IPS-18a (cell line): ENCODE measurements at regions not wholly inside any gene's neighbourhood (a gene's known extent, or its start where the extent isn't known, plus 50 kb on each side); places are given as distances from the start of the nearest gene placed in this dataset.

Experiments used
- H3K27ac ChIP-seq: one replicate; pipeline ENCODE4 v1.5.1; 2013; ENCODE audit warnings: low read length
- H3K27me3 ChIP-seq: one replicate; pipeline ENCODE4 v1.6.1; 2013; ENCODE audit warnings: mild to moderate bottlenecking, low read length; ENCODE audit not compliant: control insufficient read depth, insufficient read depth
- H3K36me3 ChIP-seq: one replicate; pipeline ENCODE4 v1.6.1; 2013; ENCODE audit warnings: low read depth, low read length; ENCODE audit not compliant: control insufficient read depth
- H3K4me1 ChIP-seq: one replicate; pipeline ENCODE4 v1.6.1; 2013; ENCODE audit warnings: low read depth, low read length; ENCODE audit not compliant: control insufficient read depth
- H3K4me3 ChIP-seq: one replicate; pipeline ENCODE4 v1.5.1; 2013; ENCODE audit warnings: low read length
- H3K9ac ChIP-seq: one replicate; pipeline ENCODE4 v1.6.1; 2013; ENCODE audit warnings: mild to moderate bottlenecking, low read length, moderate library complexity
- H3K9me3 ChIP-seq: one replicate; pipeline ENCODE4 v1.6.1; 2013; ENCODE audit warnings: low read depth, low read length; ENCODE audit not compliant: control insufficient read depth

DNA sequence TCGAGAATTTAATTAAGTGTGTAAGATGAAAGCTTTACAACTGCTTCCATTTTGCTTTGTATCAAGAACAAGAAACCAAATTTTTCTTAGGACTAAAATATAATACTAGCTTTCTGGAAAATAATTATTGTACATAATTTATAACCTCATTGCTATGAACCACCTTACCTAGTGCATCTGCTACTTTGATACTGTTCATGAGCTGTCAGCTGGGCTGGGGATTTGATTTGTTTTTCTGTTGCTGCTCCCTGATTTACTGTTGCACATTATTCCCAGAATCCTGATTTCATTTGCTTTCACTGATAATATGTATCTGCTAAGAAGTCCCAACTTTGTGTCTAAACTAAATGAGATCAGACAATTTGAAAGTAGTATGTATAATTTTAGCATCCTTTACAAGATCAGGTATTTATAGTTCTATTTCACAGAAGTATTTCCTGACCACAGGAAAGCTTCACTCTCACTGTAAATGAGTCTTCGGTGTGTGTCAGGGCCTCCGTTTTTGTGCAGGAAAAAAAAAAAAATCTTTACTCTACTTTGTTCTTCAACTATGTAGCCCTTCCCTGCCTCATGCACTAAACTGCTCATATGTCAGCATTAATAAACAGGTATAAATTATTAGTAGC is 105.6 kb upstream of the CCDC150 start:
- Histone ChIP-seq H3K4me3 (no peak overlapping the region), H3K4me1 (no peaks in the 10 kb centered on the region), H3K27ac (no peak overlapping the region), H3K36me3 (no peaks in the 10 kb centered on the region), H3K9me3 (no peaks in the 10 kb centered on the region), H3K27me3 (no peaks in the 10 kb centered on the region), H3K9ac (no peak overlapping the region)

DNA sequence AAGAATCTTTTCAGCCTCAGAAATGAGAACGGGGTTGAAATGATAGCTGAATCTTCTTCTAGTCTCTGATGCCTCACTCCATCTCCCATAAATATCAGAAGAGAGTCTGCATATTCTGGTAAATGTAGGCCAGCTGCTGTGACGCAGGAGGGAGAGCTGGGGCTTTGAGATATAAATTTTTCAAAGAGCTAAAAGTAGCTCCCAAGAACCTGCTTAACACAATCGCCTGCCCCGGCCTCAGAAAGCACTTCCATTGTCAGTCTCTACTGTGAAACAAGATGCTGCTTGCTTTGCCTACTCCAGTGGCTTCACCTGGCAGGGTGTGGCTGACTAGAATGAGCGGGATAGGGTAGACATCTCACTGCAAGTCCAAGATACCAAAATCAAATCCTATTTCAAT is 105.0 kb upstream of the CCDC150 start:
- H3K4me3 ChIP-seq, result no peak overlapping the region
- H3K27ac ChIP-seq, result no peak overlapping the region
- no peak overlapping the region for H3K9ac ChIP-seq
- H3K27me3 ChIP-seq, result no peaks in the 10 kb centered on the region
- no peaks in the 10 kb centered on the region for H3K36me3 ChIP-seq
- no peaks in the 10 kb centered on the region for H3K9me3 ChIP-seq
- no peaks in the 10 kb centered on the region for H3K4me1 ChIP-seq

DNA sequence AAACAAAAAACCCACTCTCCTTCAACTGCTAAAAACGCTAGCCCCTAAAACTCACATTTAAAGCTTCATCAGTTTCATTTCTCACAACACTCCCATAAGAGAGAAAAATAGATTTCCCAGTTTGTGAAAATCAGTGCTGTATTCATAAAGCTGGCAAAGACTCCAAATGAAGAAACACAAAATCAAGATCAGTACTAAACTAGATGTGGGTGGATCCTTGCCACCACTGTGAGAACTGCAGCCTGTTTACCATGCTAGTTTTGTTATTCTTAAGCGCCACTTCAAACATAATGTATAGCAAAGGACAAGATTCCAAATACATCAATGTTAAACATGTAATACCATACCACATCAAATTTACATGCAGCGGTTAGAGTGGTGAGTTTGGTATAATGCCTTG is 104.5 kb upstream of the CCDC150 start:
- H3K4me1 ChIP-seq, result no peaks in the 10 kb centered on the region
- no peaks in the 10 kb centered on the region for H3K36me3 ChIP-seq
- no peak overlapping the region for H3K4me3 ChIP-seq
- no peak overlapping the region for H3K9ac ChIP-seq
- no peaks in the 10 kb centered on the region for H3K27me3 ChIP-seq
- no peak overlapping the region for H3K27ac ChIP-seq
- H3K9me3 ChIP-seq, result no peaks in the 10 kb centered on the region

DNA sequence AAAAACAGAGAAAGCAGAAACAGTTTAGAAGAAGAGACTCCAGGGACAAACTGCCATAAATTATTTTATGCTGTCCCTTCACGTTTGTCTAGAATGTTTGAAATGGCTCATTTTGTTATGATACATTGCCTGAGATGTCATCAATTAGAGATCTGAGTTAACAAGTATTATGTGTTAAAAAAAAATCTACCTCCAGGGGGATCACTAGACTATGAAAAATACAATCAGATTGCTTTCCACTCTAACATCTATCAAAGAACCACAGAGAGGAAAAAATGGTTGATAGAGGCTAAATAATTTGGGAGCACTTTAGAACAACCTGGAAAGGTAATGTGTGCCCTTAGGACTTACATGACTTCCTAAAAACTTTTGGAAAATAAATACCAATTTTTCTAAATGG is 103.8 kb upstream of the CCDC150 start:
- H3K9me3 ChIP-seq, result no peaks in the 10 kb centered on the region

DNA sequence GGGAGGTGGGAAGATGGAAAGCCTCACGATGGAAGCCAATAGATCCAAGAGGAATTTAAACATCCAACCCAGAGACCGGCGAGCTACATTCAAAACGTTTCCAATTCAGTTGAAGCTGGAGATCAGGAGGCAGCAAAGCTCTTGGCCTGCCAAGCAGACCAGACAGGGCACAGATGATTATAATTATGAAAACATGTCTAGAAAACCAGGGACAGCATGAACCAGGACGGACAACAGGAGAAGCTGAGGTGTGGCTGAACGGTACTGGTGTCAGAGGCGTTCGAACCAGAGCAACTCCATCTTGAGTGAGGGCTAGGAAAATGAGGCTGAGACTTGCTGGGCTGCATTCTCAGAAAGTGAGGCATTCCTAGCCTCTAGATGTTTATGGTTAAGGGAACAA is 102.2 kb upstream of the CCDC150 start:
- H3K9me3 ChIP-seq, result no peaks in the 10 kb centered on the region
- no peaks in the 10 kb centered on the region for H3K27me3 ChIP-seq
- no peak overlapping the region for H3K9ac ChIP-seq
- H3K4me3 ChIP-seq, result no peak overlapping the region
- H3K27ac ChIP-seq, result no peak overlapping the region
- H3K36me3 ChIP-seq, result no peaks in the 10 kb centered on the region
- H3K4me1 ChIP-seq, result no peaks in the 10 kb centered on the region

More for the DNA sequence above, 103.8 kb upstream of the CCDC150 start:
- no peaks in the 10 kb centered on the region for H3K27me3 ChIP-seq
- no peak overlapping the region for H3K27ac ChIP-seq
- no peak overlapping the region for H3K4me3 ChIP-seq
- H3K36me3 ChIP-seq, result no peaks in the 10 kb centered on the region
- no peaks in the 10 kb centered on the region for H3K4me1 ChIP-seq
- no peak overlapping the region for H3K9ac ChIP-seq

DNA sequence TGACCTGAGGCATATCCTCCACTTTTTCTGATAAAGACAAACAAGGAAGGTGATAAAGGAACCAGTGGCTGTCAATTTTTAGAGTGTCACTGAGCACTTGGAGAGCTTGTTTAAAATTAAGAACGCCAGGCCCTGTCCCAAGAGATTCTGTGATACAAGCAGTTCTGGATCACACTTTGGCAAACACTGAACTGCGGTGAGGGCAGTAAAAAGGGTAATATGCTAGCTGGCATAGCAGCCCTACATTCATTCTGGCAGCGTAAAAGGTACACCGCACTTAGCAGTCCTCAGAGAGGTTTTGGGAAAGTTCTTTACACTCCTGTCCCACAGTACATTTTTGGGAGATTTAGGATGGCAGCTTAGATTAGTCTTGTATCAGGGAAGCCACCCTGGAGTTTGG is 101.3 kb upstream of the CCDC150 start:
- no peaks in the 10 kb centered on the region for H3K9me3 ChIP-seq
- H3K4me1 ChIP-seq, result no peaks in the 10 kb centered on the region
- no peak overlapping the region for H3K9ac ChIP-seq
- H3K27me3 ChIP-seq, result no peaks in the 10 kb centered on the region
- no peak overlapping the region for H3K4me3 ChIP-seq
- no peak overlapping the region for H3K27ac ChIP-seq
- no peaks in the 10 kb centered on the region for H3K36me3 ChIP-seq

DNA sequence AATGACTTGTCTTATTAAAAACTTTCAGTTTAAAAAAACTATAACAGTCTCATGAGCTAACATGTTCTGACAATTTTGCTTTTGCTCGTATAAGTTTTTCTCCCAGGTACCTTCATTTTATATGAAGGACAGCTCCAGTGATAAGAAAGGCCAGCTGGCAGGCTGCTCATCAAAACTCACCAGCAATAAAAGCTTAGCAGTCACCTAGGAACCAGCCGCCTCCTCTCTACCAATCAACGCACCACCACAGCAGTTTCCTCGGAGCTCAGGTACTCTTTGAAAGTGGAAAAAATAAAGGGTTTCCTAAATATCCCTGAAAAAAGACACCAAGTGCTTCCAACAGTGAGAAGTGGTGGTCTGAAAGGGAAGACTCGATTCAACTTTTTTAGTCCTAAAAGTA is 100.9 kb upstream of the CCDC150 start:
- H3K9me3 ChIP-seq, result no peaks in the 10 kb centered on the region
- no peak overlapping the region for H3K4me3 ChIP-seq
- no peaks in the 10 kb centered on the region for H3K36me3 ChIP-seq
- no peak overlapping the region for H3K27ac ChIP-seq
- no peaks in the 10 kb centered on the region for H3K4me1 ChIP-seq
- no peak overlapping the region for H3K9ac ChIP-seq
- no peaks in the 10 kb centered on the region for H3K27me3 ChIP-seq

DNA sequence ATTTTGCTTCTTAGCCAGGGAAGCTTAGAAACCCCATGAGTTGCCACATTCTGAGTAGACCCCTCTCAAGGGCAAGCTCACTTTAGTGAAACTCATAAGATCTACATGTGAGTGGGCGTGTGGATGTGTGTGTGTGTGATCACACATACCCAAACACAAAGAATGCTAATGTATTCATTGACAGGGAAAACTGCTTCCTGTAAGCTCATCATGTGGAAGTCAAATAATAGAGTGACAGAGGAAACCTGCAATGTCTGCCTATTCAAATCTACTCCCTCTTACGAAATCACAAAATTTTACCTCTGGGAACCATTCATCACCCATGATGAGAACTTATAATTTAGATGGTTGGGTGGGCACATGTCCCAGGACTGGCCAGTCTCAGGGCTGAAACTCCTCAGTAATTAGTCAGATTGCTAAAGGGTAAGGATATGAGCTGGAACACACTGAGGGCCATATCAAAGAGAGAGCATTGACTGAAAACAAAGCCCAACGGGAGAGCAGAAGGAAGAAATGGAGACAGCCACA is 94.5 kb upstream of the CCDC150 start:
- Histone ChIP-seq H3K9ac (no peak overlapping the region), H3K9me3 (no peaks in the 10 kb centered on the region), H3K4me3 (no peak overlapping the region), H3K4me1 (no peaks in the 10 kb centered on the region), H3K36me3 (no peaks in the 10 kb centered on the region), H3K27me3 (no peaks in the 10 kb centered on the region), H3K27ac (no peak overlapping the region)

DNA sequence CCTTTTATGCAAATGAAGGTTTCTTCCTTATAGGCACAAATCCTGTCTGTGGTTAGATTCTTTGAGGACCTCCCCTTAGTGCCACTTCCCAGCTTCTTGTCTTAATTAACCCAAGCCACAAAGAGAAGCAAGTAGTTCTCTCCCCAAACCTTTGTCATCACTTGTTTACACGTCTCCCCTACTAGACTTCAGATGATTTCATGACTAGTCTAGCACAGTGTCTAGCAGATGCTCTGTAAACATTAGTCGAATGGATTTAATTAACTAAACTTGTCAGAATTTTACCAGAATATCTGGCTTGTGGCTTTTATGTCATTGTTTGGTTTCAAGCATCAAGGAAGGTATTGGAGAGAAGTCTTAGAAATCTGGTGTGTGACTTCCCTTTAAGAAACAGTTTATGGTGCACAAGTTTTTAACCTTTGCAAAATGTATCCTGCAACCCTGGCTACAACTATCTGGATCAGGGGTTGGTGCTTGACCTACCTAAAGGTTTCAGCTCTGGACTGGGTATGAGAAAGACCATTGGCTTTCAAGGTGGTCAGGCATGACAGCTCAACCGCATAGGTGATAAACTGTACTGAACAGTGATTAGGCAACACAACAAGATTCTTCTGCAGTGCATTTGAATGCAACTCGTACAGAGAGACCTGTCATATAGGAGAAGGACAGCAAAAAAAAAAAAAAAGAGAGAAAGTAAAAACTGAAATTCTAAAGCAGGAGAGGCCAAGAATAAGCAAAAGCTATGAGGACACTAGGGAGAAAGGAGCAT is 93.2 kb upstream of the CCDC150 start:
- no peak overlapping the region for H3K9ac ChIP-seq
- no peaks in the 10 kb centered on the region for H3K36me3 ChIP-seq
- no peak overlapping the region for H3K4me3 ChIP-seq
- H3K27me3 ChIP-seq, result no peaks in the 10 kb centered on the region
- peaks cover 5% of the 10 kb centered on the region for H3K4me1 ChIP-seq
- H3K27ac ChIP-seq, result no peak overlapping the region
- H3K9me3 ChIP-seq, result no peaks in the 10 kb centered on the region

DNA sequence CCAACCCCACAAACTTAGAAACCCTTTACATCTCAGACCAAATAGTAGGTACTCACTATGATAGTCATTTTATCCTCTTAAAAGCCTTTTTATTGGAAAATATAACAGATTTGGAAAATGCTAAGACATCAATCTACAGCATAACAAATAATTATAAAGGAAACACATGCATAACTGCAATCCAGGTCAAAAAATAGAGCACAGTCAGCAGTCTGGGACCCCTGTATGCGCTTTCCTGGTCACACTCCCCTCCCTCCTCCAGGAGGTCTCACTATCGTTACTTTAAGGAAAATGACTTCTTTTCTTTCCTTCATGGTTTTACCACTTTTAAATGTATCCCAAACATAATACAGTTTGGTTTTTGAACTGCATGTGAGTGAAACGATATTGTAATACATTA is 90.5 kb upstream of the CCDC150 start:
- Histone ChIP-seq H3K4me1 (peaks cover 7% of the 10 kb centered on the region), H3K27ac (no peak overlapping the region), H3K36me3 (no peaks in the 10 kb centered on the region), H3K27me3 (no peaks in the 10 kb centered on the region), H3K9ac (no peak overlapping the region), H3K4me3 (no peak overlapping the region), H3K9me3 (no peaks in the 10 kb centered on the region)

DNA sequence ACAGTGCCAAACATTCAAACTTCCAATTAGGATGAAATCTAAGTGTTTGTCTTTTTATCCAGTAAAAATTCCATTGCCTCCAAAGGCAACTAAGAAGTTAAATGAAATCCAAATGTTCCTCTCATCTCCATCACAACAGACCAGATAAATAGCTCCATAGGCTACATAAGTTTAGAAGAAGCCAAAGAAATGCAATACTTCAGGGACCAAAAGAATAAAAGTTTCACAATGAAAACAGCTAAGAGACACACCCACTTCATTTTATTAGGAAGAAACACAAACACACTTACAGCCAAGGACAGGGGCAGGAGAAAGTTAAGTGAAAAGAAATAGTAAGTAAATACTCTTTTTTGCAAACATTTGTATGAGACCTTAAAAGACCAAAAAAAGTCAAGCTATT is 88.5 kb upstream of the CCDC150 start:
- Histone ChIP-seq H3K9ac (no peak overlapping the region), H3K27me3 (no peaks in the 10 kb centered on the region), H3K4me3 (peak overlapping the region; percentile 8), H3K4me1 (peaks cover 7% of the 10 kb centered on the region), H3K36me3 (no peaks in the 10 kb centered on the region), H3K27ac (no peak overlapping the region), H3K9me3 (no peaks in the 10 kb centered on the region)

DNA sequence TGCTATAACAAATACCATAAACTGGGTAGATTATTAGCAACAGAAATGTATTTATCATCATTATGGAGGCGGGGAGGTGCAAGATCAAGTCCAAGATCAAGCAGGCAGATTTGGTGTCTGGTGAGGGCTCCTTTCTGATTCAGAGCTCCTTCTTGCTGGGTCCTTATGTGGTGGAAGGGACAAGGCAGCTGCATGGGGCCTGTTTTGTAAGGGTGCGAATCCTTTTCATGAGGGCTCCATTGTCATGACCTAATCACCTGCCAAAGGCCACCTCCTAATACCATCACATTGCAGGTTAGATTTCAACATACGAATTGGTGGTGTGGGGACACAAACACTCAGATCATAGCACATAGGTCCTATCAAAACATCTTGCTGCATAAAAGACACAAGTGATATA is 84.4 kb upstream of the CCDC150 start:
- Histone ChIP-seq H3K27me3 (no peaks in the 10 kb centered on the region), H3K36me3 (no peaks in the 10 kb centered on the region), H3K4me1 (peaks cover 13% of the 10 kb centered on the region)

More for the DNA sequence above, 84.4 kb upstream of the CCDC150 start:
- Histone ChIP-seq H3K4me3 (no peak overlapping the region), H3K27ac (no peak overlapping the region), H3K9ac (no peak overlapping the region), H3K9me3 (no peaks in the 10 kb centered on the region)
